Dendritic cell treated with granulocyte-macrophage colony-stimulating factor and Interleukin-4, amounts not matched to agents 40 ng/mL and 50 ng/mL, for 4 days (primary cell): ENCODE measurements at regions not wholly inside any gene's neighbourhood (a gene's known extent, or its start where the extent isn't known, plus 50 kb on each side); places are given as distances from the start of the nearest gene placed in this dataset.

Experiments
- H3K27ac Mint-ChIP-seq: one replicate; pipeline ENCODE4 v1.8.0; 2022; ENCODE audit warnings: mild to moderate bottlenecking, mixed read lengths
- H3K27me3 Mint-ChIP-seq: one replicate; pipeline ENCODE4 v1.8.0; 2022; ENCODE audit warnings: mild to moderate bottlenecking, mixed read lengths
- H3K36me3 Mint-ChIP-seq: one replicate; pipeline ENCODE4 v1.8.0; 2022; ENCODE audit warnings: low read depth, mixed read lengths
- H3K4me1 Mint-ChIP-seq: one replicate; pipeline ENCODE4 v1.8.0; 2022; ENCODE audit warnings: low read depth, mixed read lengths
- H3K4me3 Mint-ChIP-seq: one replicate; pipeline ENCODE4 v1.8.0; 2022; ENCODE audit warnings: mild to moderate bottlenecking, moderate library complexity, mixed read lengths
- H3K9me3 Mint-ChIP-seq: one replicate; pipeline ENCODE4 v1.8.0; 2022; ENCODE audit warnings: mixed read lengths
- intact Hi-C: fragments of 100-400 bp; cut with micrococcal nuclease; formaldehyde crosslinking; loops from one replicate; pipeline ENCODE4 v1.15.0; 2022

- Mint-ChIP-seq H3K27ac (no peak overlapping the region), H3K9me3 (peaks cover 10% of the 10 kb centered on the region), H3K36me3 (no peaks in the 10 kb centered on the region), H3K4me3 (no peak overlapping the region), H3K27me3 (no peaks in the 10 kb centered on the region), H3K4me1 (peaks cover 50% of the 10 kb centered on the region)
- intact Hi-C loops: no loop called here
These were observed 147.3 kb downstream of the PFKFB3 start for GRCh38 chr10:6349846-6350535.

GRCh38 chr10:6350609-6351008 is 147.9 kb downstream of the PFKFB3 start:
- Mint-ChIP-seq H3K36me3 (no peaks in the 10 kb centered on the region), H3K27ac (no peak overlapping the region), H3K4me1 (peaks cover 50% of the 10 kb centered on the region), H3K4me3 (no peak overlapping the region), H3K27me3 (no peaks in the 10 kb centered on the region), H3K9me3 (peaks cover 16% of the 10 kb centered on the region)
- intact Hi-C loops: no loop called here

- Mint-ChIP-seq H3K27me3 (no peaks in the 10 kb centered on the region), H3K36me3 (peaks cover 5% of the 10 kb centered on the region), H3K4me3 (no peak overlapping the region), H3K9me3 (peaks cover 25% of the 10 kb centered on the region), H3K27ac (no peak overlapping the region), H3K4me1 (peaks cover 46% of the 10 kb centered on the region)
- intact Hi-C loops: no loop called here
These were observed 148.8 kb downstream of the PFKFB3 start for GRCh38 chr10:6351495-6351894.

- intact Hi-C loops: no loop called here
- H3K27me3 Mint-ChIP-seq: no peaks in the 10 kb centered on the region
- no peak overlapping the region for H3K4me3 Mint-ChIP-seq
- peaks cover 26% of the 10 kb centered on the region for H3K4me1 Mint-ChIP-seq
- H3K36me3 Mint-ChIP-seq: peaks cover 6% of the 10 kb centered on the region
- peaks cover 35% of the 10 kb centered on the region for H3K9me3 Mint-ChIP-seq
- H3K27ac Mint-ChIP-seq: no peak overlapping the region
These were observed 150.8 kb downstream of the PFKFB3 start for GRCh38 chr10:6353526-6353925.

- Mint-ChIP-seq H3K9me3 (peaks cover 43% of the 10 kb centered on the region), H3K27me3 (no peaks in the 10 kb centered on the region), H3K36me3 (peaks cover 6% of the 10 kb centered on the region), H3K4me3 (no peak overlapping the region), H3K4me1 (peaks cover 23% of the 10 kb centered on the region), H3K27ac (no peak overlapping the region)
- intact Hi-C loops: no loop called here
These were observed 151.5 kb downstream of the PFKFB3 start for GRCh38 chr10:6354168-6354772.

- Mint-ChIP-seq H3K4me3 (no peak overlapping the region), H3K36me3 (peaks cover 6% of the 10 kb centered on the region), H3K9me3 (peaks cover 53% of the 10 kb centered on the region), H3K4me1 (peaks cover 6% of the 10 kb centered on the region), H3K27ac (no peak overlapping the region), H3K27me3 (no peaks in the 10 kb centered on the region)
- intact Hi-C loops: no loop called here
These were observed 153.6 kb downstream of the PFKFB3 start for GRCh38 chr10:6356280-6356793.

- Mint-ChIP-seq H3K27me3 (no peaks in the 10 kb centered on the region), H3K27ac (no peak overlapping the region)
These were observed 159.1 kb downstream of the PFKFB3 start for GRCh38 chr10:6361869-6362268.

GRCh38 chr10:6362879-6363278 is 160.1 kb downstream of the PFKFB3 start:
- peaks cover 29% of the 10 kb centered on the region for H3K9me3 Mint-ChIP-seq
- peaks cover 9% of the 10 kb centered on the region for H3K4me1 Mint-ChIP-seq
- intact Hi-C loops: no loop called here
- no peak overlapping the region for H3K4me3 Mint-ChIP-seq
- H3K27me3 Mint-ChIP-seq: no peaks in the 10 kb centered on the region
- H3K36me3 Mint-ChIP-seq: no peaks in the 10 kb centered on the region
- H3K27ac Mint-ChIP-seq: no peak overlapping the region

More at GRCh38 chr10:6361869-6362268, 159.1 kb downstream of the PFKFB3 start:
- Mint-ChIP-seq H3K9me3 (peaks cover 27% of the 10 kb centered on the region), H3K4me1 (peaks cover 9% of the 10 kb centered on the region), H3K4me3 (no peak overlapping the region), H3K36me3 (no peaks in the 10 kb centered on the region)
- intact Hi-C loops: no loop called here

- no peak overlapping the region for H3K4me3 Mint-ChIP-seq
- no peaks in the 10 kb centered on the region for H3K36me3 Mint-ChIP-seq
- H3K27ac Mint-ChIP-seq: no peak overlapping the region
- no peaks in the 10 kb centered on the region for H3K27me3 Mint-ChIP-seq
- peaks cover 26% of the 10 kb centered on the region for H3K9me3 Mint-ChIP-seq
- intact Hi-C loops: no loop called here
- peaks cover 9% of the 10 kb centered on the region for H3K4me1 Mint-ChIP-seq
These were observed 160.8 kb downstream of the PFKFB3 start for GRCh38 chr10:6363511-6363910.

GRCh38 chr10:6364283-6364682 is 161.6 kb downstream of the PFKFB3 start:
- no peak overlapping the region for H3K4me3 Mint-ChIP-seq
- intact Hi-C loops: no loop called here
- peaks cover 9% of the 10 kb centered on the region for H3K4me1 Mint-ChIP-seq
- H3K27ac Mint-ChIP-seq: no peak overlapping the region
- peaks cover 19% of the 10 kb centered on the region for H3K9me3 Mint-ChIP-seq
- no peaks in the 10 kb centered on the region for H3K36me3 Mint-ChIP-seq
- no peaks in the 10 kb centered on the region for H3K27me3 Mint-ChIP-seq

GRCh38 chr10:6364893-6365292 is 162.2 kb downstream of the PFKFB3 start:
- peaks cover 16% of the 10 kb centered on the region for H3K9me3 Mint-ChIP-seq
- H3K36me3 Mint-ChIP-seq: no peaks in the 10 kb centered on the region
- no peak overlapping the region for H3K27ac Mint-ChIP-seq
- no peaks in the 10 kb centered on the region for H3K27me3 Mint-ChIP-seq
- peaks cover 9% of the 10 kb centered on the region for H3K4me1 Mint-ChIP-seq
- intact Hi-C loops: no loop called here
- H3K4me3 Mint-ChIP-seq: no peak overlapping the region

- Mint-ChIP-seq H3K9me3 (peaks cover 13% of the 10 kb centered on the region), H3K4me1 (peaks cover 9% of the 10 kb centered on the region), H3K36me3 (no peaks in the 10 kb centered on the region), H3K4me3 (no peak overlapping the region), H3K27me3 (no peaks in the 10 kb centered on the region), H3K27ac (no peak overlapping the region)
- intact Hi-C loops: no loop called here
These were observed 162.7 kb downstream of the PFKFB3 start for GRCh38 chr10:6365384-6365783.
